Type B pancreatic cell (in vitro differentiated cells): ENCODE measurements at regions not wholly inside any gene's neighbourhood (a gene's known extent, or its start where the extent isn't known, plus 50 kb on each side); places are given as distances from the start of the nearest gene placed in this dataset.

Experiments
- DNase-seq: peaks from one replicate; pipeline ENCODE4 v3.0.0; 2021; ENCODE audit warnings: mixed read lengths; ENCODE audit not compliant: unreplicated experiment; ENCODE audit errors: extremely low spot score
- H3K27ac Mint-ChIP-seq: 2 replicates; pipeline ENCODE4 v1.8.0; 2021; ENCODE audit warnings: mild to moderate bottlenecking, mixed read lengths
- H3K27me3 Mint-ChIP-seq: 2 replicates; pipeline ENCODE4 v1.8.0; 2021; ENCODE audit warnings: mixed read lengths
- H3K36me3 Mint-ChIP-seq: 2 replicates; pipeline ENCODE4 v1.8.0; 2021; ENCODE audit warnings: mixed read lengths
- H3K4me1 Mint-ChIP-seq: one replicate; pipeline ENCODE4 v1.8.0; 2021; ENCODE audit warnings: mixed read lengths; ENCODE audit not compliant: unreplicated experiment
- H3K4me3 Mint-ChIP-seq: 2 replicates; pipeline ENCODE4 v1.8.0; 2021; ENCODE audit warnings: mild to moderate bottlenecking, mixed read lengths
- H3K9me3 Mint-ChIP-seq: 2 replicates; pipeline ENCODE4 v1.8.0; 2021; ENCODE audit warnings: mixed read lengths
- TF ChIP-seq, protein P1 (sequence below): fragments of 200-600 bp; sonication (generic); conservative IDR thresholded peaks from 2 replicates; pipeline ENCODE4 v1.5.0; 2021; ENCODE audit warnings: antibody characterized with exemption, mild to moderate bottlenecking

DNA sequence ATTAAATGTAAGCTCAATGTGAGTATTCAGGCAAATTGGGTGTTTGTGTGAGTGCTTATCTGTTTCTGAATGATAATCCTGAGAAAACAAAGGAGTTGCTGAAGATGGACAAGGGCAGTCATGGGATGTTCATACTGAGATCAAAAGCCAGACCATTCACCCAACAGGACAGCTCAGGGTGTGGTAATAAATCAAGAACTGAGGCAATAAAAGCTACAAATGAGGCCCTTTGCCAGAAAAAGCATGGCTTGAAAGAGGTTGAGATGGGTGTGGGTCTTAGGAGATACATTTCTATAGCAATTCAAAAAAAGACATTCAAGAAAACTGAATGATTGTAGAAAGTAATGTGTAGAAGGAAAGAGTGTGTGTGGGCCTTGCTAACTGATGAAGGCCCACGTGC lies 425.8 kb upstream of the BOD1L1 start:
- Mint-ChIP-seq H3K9me3 (no peaks in the 10 kb centered on the region), H3K4me3 (no peak overlapping the region), H3K27ac (no peak overlapping the region), H3K27me3 (no peaks in the 10 kb centered on the region), H3K36me3 (no peaks in the 10 kb centered on the region), H3K4me1 (no peaks in the 10 kb centered on the region)
- DNase-seq, result no peak
- TF ChIP-seq, protein P1, sequence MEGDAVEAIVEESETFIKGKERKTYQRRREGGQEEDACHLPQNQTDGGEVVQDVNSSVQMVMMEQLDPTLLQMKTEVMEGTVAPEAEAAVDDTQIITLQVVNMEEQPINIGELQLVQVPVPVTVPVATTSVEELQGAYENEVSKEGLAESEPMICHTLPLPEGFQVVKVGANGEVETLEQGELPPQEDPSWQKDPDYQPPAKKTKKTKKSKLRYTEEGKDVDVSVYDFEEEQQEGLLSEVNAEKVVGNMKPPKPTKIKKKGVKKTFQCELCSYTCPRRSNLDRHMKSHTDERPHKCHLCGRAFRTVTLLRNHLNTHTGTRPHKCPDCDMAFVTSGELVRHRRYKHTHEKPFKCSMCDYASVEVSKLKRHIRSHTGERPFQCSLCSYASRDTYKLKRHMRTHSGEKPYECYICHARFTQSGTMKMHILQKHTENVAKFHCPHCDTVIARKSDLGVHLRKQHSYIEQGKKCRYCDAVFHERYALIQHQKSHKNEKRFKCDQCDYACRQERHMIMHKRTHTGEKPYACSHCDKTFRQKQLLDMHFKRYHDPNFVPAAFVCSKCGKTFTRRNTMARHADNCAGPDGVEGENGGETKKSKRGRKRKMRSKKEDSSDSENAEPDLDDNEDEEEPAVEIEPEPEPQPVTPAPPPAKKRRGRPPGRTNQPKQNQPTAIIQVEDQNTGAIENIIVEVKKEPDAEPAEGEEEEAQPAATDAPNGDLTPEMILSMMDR, result no peak

DNA sequence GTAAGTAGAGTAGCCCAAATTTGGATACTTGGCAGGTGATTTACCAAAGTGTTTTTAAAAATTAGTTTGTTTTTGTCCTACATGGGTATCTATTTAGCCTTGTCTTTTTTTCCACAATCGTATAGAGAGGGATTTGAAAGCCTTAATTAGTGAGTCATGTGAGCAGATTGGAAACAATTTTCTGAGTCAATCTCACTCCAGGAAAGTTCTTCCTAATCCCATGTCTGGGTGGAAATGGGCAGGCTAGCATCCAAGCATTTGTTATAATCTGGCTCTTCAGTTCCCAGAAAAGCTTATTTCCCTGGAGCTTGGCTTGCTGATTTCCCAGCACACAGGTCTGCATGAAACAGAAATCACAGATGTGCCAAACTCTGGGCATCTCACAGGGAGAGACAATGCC lies 426.9 kb upstream of the BOD1L1 start:
- Mint-ChIP-seq H3K36me3 (no peaks in the 10 kb centered on the region), H3K4me1 (no peaks in the 10 kb centered on the region), H3K27me3 (no peaks in the 10 kb centered on the region), H3K4me3 (no peak overlapping the region), H3K27ac (no peak overlapping the region), H3K9me3 (no peaks in the 10 kb centered on the region)
- DNase-seq, result no peak
- TF ChIP-seq, protein P1, result no peak

DNA sequence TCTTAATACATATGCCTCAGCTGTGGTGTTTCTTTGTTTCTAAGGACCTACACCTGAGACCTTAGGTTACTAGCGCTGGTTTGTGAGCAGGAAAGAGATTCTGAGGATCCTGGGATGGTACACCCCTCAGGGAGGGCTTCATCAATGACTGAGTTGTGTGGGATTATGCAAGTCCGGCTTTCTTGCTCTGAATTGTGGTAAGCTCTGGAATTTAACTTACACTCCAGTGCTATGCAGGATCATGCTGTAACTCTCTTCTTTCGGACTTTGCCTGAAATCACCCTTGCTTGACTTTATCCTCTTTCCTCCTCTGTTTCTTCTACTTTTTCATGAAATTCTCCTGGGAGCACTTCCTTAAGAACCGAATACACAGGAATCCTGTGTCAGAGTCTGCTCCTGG lies 431.5 kb upstream of the BOD1L1 start:
- Mint-ChIP-seq H3K4me3 (no peak overlapping the region), H3K9me3 (no peaks in the 10 kb centered on the region), H3K4me1 (no peaks in the 10 kb centered on the region), H3K27ac (no peak overlapping the region), H3K36me3 (no peaks in the 10 kb centered on the region), H3K27me3 (no peaks in the 10 kb centered on the region)
- TF ChIP-seq, protein P1, result no peak
- DNase-seq, result no peak

DNA sequence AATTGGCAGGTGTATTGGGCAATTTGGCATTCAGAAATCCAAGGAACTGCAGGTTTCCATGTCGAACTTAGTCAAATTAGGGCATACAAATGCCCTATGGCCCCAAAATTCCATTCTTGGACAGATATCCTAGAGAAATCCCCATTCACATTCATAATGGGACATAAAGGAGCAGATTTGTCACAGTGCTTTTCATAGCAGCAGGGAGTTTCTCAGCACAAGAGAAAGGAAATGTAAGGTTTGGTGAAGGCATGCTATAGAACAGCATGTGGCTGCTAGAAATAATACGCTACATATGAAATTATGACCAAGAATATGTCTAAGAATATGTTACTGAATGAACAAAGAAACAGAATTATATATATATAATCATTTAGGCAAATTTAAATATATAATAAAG lies 437.5 kb upstream of the BOD1L1 start:
- H3K4me1 Mint-ChIP-seq, result no peaks in the 10 kb centered on the region
- DNase-seq, result no peak
- H3K4me3 Mint-ChIP-seq, result no peak overlapping the region
- no peak overlapping the region for H3K27ac Mint-ChIP-seq
- no peaks in the 10 kb centered on the region for H3K9me3 Mint-ChIP-seq
- H3K36me3 Mint-ChIP-seq, result no peaks in the 10 kb centered on the region
- peaks cover 12% of the 10 kb centered on the region for H3K27me3 Mint-ChIP-seq
- TF ChIP-seq, protein P1, result no peak

DNA sequence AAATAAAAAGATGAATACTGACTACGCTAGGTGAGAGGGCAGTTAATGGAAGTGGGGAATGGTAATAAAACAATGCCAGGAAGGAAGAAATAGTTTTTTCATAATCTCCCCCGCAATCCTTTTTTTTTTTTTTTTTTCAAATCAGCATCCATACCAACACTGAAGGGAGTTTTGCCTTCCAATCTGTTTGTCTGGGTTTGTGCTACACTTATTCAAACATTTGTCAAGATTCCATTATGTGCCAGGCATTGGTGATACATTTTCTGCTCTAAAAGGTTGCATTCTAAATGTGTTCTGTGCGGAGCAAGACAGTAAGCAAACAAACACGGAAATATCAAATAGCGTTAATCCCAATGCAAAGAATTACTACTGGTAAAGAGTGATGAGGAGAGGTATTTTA lies 437.9 kb upstream of the BOD1L1 start:
- no peaks in the 10 kb centered on the region for H3K36me3 Mint-ChIP-seq
- H3K4me3 Mint-ChIP-seq, result no peak overlapping the region
- H3K4me1 Mint-ChIP-seq, result no peaks in the 10 kb centered on the region
- no peak for DNase-seq
- TF ChIP-seq, protein P1, result no peak
- no peak overlapping the region for H3K27ac Mint-ChIP-seq
- H3K27me3 Mint-ChIP-seq, result peaks cover 12% of the 10 kb centered on the region
- H3K9me3 Mint-ChIP-seq, result no peaks in the 10 kb centered on the region

DNA sequence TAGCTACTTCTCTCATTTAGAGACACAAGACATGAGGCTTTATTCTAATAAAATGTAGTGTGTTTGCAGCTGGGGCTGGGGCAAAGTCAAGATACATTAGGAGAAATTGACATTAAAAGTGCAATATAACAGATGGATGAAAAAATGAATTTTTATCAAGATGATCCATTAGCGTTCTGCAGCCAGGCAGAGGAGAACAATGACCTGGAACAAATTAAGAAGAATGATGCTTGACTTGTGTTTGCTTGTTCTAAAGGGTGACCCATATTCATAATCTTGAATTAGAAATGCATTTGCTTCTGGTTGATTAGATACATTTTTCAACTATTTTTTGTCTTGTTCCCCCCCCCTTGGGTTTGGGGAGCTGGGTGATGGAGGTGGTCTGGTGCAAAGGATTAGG lies 439.5 kb upstream of the BOD1L1 start:
- H3K27me3 Mint-ChIP-seq, result peaks cover 12% of the 10 kb centered on the region
- H3K36me3 Mint-ChIP-seq, result no peaks in the 10 kb centered on the region
- DNase-seq, result no peak
- H3K27ac Mint-ChIP-seq, result no peak overlapping the region
- H3K9me3 Mint-ChIP-seq, result no peaks in the 10 kb centered on the region
- TF ChIP-seq, protein P1, result no peak
- H3K4me3 Mint-ChIP-seq, result no peak overlapping the region
- H3K4me1 Mint-ChIP-seq, result no peaks in the 10 kb centered on the region
